GM19452 (cell line): ENCODE measurements at regions not wholly inside any gene's neighbourhood (a gene's known extent, or its start where the extent isn't known, plus 50 kb on each side); places are given as distances from the start of the nearest gene placed in this dataset.
"Not testable (repeated sequence)": the region's sequence is repeated elsewhere in the genome, so short reads cannot be mapped to it uniquely, and the experiment has no call there.

ENCODE experiments used
- ATAC-seq: cut with Tn5 transposase; IDR thresholded peaks from one replicate; pipeline ENCODE4 v1.9.1; 2021; ENCODE audit not compliant: unreplicated experiment

DNA sequence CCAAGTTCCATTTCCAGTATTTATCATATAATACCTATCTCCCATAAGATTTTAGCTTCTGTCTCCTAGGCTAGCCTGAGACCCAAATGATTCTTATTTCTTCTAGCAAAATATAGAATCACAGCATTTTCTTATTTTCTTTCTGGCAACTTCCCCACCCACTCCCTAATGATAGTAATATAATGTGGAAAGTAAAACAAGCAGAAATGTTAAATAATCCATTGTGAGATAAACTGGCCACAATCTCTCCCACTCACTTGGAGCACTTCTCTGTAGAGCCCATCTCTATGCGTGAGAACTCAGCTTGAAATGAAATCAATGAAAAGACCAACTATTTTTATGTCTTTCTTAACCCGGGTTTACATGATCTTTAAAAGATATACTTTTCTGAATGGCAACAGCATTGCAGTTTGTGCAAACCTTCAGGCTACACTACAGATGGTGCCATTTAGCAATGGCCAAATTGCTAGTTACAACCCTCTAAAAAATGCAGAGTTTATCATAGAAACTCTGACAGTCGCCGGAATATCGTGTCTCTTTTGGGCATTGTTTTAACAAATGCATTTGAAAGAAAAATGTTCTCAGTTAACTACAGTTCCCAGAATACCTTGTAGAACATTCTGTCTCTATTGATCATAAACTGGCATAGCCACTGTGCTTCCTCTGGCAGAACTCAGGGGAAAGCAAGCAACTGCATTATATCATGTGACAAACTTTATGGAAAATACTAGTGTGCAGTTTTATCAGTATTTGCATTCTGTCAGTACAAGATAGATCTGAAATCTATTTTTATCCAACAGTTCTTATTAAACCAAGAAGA, 1407.4 kb upstream of the ZEB2 start:
- no peak for ATAC-seq

DNA sequence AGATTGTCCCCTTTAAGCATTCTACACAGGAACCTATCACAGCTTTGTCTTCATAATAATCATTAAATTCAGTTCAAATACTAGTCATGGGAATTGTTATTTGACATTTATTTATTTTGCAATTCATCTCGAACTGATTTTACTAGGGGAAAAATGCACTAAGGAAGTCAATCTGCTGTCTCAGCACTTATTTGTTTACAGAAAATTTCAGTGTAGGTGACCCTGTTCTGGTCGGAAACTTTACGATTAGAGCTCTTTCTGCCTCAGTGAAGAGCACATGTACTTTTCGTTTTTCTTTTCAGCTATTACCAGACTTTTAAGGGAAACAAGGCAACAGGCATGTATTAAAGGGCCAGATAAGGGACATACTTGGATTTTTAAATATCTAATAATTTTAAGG, 1405.7 kb upstream of the ZEB2 start:
- no peak for ATAC-seq

DNA sequence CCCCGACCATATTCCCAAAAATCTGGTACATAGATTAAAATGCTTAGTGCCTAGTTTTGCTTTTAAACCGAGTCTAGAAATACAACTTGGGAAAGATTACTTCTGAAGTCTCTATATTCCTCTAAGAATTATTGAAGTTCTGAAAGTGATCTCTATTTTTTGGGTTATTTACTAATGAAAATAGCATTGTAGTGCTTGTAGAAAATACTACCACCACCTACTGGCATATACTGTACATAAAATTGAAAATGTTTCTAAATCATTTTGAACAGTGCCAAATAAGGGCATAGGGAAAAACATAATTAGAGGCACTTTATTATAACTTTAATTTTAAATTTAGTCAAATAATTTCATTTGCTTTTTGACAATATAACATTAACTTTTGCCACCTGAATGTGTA, 1399.6 kb upstream of the ZEB2 start:
- no peak for ATAC-seq

DNA sequence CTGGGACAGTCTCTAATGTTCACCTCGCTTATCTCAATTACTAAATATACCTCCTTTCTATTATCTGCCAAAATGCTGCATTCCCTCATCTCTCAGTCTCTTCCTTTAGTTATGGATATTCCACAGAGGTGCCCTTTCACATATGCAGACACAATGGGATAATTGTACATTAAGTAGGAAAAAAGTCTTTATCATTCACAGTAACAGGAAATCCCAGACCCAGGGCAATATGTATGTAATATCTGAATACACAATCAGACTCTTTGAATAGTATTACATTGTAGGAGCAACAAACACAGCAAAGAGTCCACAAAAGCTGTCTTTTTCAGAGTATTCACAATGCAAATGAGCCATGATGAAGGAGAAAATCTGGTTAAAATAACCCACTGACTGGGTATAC, 1399.0 kb upstream of the ZEB2 start:
- ATAC-seq = no peak

DNA sequence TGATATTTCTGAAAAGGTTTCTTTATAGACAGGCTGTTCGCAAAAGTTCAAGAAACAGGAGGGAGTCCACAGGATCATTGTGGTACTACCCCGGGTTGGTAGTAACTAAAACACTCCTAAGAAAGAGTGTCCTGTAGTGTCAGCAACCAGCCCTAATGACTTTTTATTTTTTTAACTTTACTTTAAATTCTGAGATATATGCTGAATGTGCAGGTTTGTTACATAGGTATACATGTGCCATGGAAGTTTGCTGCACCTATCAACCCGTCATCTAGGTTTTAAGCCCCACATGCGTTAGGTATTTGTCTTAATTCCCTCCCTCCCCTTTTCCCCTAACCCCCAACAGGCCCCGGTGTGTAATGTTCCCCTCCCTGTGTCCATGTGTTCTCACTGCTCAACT, 1396.9 kb upstream of the ZEB2 start:
- no peak for ATAC-seq

DNA sequence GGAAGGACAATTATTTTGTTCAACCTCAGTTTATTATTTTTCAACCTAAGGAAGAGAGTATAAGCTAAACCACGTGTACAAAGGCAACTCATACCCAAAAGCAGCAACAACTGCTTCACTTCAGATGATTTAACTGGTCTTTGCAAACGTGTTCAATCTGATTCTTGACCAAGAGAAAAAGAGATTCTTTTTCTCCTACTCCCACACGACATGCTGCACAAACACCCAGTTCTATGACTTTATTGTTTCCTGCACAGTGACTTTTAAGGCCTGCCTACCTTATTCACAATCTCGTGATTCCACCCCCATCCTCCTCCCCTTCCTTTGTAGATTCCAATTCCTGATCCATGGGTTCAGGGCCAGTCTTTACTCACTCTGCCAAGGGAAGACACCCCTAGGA, 1394.8 kb upstream of the ZEB2 start:
- no peak for ATAC-seq

DNA sequence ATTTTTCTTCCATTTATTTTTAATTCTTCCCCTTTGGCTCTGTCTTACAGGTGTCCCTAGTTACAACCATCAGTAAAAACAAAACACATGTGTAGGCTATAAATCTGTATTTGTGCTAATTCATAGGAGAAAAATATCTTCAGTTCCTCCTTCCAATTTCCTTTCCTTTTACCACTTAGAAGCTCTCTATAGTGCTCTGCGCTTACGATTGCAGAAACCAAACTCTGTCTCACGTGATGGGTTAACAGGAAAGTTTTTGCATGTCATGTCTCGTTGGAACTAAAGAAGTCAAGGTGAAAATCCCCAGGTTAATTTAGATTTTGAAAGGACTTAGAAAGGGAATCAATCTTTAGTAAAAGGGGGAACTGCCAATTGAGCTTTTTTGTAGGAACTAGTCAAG, 1390.5 kb upstream of the ZEB2 start:
- no peak for ATAC-seq

DNA sequence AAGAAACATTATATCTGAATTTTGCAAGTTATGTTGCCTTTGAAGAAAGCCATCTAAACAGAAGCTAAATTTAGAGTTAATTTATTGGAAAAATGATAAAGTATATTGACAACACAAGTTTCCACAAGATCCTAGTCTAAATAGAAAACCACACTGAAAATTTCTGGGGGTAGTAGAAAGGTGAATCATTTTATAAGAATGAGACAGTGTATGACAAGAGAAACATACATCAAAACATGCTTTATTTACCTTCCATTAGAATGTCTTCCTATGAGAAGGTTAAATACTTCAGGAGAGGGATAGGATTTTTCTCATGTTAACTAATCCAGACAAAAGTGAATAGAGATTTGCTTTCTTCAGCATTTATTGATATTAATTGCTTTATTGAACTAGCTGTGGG, 1389.8 kb upstream of the ZEB2 start:
- no peak for ATAC-seq

DNA sequence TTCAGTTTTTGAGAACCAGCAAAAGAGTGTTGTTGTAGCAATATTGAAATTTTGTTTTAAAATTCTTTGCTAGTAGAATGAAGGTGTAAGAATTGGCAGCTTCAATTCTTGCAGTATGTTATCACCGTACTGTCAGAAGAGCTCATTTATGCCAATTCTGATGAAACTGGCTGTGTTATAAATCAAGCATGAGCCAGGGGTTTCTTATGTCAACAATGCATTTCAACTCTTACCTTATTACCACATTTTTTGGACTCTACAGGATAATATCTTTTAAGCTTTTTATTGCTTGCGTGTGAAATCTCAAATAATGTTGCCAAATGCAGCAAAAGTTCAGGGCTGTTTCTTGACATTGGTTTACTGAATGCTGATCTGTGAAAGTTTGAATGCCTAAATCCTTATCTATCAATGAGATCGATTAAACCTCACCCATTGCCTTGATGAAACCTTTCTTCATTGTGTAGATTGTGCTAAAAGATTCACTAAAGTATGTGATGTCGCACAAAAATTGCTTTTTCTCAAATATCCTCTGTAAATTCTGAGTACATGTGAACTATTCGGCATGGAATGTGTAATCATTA, 1389.3 kb upstream of the ZEB2 start:
- ATAC-seq = no peak

DNA sequence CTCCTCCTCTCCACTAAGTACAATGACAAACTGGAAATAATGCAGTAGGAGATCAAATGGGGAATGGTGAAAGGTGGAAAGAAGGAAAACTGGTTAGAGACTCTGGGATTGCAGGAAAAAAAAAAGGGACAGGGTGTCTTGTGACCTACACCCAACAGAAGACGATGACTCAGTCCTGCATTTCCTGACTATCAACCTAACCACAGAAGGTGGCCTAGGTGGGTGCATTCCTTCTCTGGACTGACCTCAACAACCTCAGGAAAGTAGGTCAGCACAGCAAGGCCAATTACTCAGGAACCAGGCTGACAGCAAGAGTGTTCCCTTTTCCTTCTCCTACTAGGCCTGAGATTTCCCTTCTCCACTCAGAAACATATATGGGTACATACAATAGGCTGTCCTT, 1386.4 kb upstream of the ZEB2 start:
- no peak for ATAC-seq

DNA sequence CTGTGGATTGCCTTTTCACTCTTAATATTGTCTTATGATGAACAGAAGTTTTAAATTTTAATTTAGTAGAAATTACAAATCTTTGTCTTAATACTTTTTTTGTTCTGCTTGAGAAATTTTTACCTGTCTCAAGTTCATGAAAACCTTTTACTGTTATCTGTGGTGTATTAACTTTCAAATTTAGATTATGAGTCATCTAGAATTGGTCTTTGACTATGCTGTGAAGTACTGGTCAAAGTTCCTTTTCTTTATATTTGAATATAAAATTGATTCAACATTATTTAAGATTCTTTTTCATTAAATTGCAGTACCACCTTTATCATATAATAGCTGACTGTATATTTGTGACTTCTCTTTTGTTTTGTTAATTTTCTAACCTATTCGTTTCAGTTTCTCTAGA, 1385.5 kb upstream of the ZEB2 start:
- ATAC-seq = no peak

DNA sequence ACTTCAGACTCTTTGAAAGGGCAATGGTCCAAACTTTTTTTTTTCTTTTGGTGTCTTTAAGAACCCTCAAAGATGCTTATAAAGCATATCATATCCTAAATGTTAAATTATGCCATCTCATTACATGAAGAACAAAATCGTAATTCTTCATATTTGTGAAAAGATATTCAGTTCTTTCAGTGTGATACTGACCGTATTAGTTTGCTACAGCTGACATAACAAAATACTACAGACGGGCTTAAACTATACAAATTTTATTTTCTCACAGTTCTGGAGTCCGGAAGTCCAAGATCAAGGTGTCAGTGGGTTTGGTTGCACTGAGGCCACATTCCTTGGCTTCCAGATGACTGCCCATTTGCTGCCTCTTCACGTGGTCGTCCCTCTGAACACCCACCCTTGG, 1377.2 kb upstream of the ZEB2 start:
- ATAC-seq = no peak

DNA sequence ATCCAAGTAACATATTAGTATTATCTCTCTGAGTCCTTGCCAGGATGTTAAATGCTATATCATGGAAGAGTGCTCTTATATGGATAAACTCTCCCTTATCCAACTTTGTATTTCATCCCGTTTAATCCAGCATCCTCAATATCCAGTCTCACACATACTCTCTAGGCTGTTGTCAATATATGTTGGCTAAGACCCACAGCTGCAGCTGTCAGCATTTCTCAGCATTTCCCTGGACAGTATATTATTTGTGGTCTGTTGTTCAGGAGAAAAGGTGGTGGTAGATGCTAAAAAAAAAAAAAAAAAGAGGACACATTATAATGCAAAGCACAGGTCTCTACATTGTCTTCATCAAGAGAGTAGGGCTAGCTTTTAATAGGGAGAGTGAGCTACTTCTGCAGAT, 1368.0 kb upstream of the ZEB2 start:
- ATAC-seq = no peak

DNA sequence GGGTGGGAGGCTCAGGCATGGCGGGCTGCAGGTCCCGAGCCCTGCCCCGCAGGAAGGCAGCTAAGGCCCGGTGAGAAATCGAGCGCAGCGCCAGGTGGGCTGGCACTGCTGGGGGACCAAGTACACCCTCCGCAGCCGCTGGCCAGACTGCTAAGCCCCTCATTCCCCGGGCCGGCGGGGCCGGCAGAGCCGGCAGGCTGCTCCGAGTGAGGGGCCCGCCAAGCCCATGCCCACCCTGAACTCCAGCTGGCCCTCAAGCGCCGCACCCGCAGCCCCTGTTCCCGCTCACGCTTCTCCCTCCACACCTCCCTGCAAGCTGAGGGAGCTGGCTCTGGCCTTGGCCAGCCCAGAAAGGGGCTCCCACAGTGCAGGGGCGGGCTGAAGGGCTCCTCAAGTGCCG, 1361.1 kb upstream of the ZEB2 start:
- ATAC-seq = not testable (repeated sequence)

DNA sequence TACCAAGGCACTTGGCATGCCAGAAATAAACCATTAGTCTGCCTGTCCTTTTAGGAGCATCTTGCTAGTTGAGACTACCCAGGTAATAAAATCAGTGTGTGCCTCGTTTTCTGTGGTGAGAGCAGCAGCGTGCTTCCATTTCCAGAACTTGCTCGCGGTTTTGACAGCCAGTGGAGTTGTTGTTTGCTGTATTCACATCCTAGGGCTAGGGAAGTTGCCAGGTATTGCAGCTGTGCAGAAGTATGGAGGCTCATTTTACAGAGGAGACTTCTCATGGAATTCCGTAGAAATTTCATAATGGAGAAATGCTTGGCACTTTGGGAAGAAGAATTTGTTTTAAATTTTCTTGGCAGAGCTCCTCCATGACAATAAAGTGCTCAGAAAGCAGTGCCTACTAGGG, 1355.1 kb upstream of the ZEB2 start:
- ATAC-seq = no peak

DNA sequence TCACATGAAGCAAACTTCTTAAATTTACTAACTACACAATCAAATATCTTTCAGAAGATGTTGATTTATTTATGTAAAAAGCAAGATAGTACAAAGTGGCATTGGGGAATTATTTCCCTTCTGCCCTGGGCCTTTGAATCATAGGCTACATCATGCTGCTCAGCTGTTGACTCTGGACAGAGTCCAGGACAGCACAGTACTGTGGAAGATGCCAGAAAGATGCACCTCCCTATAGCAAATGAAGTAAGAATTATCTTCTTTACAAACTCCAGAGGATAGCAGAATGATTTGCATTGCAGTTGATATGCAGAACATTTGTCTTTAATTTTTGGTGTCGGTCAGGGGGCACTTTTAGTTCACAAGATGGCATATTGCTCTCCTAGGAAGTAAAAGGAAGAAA, 1354.5 kb upstream of the ZEB2 start:
- ATAC-seq = no peak

DNA sequence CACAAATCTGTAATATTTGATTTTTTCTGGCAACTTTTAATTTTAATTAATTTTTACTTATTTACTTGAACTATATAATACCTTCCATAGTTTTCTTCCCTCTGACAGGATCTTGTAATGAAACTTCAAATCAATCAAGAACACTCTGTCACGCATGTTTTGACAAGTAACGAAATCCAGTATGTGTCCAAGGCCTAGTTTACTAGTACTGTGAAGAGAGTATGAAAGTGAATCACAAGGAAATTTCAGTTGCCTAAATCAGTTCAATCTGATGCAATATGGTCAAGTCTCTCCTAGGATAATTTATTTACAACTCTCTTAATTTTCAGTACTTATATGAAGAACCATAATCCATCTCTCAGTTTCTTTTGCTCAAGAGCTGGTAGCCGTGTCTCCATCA, 1344.6 kb upstream of the ZEB2 start:
- no peak for ATAC-seq

DNA sequence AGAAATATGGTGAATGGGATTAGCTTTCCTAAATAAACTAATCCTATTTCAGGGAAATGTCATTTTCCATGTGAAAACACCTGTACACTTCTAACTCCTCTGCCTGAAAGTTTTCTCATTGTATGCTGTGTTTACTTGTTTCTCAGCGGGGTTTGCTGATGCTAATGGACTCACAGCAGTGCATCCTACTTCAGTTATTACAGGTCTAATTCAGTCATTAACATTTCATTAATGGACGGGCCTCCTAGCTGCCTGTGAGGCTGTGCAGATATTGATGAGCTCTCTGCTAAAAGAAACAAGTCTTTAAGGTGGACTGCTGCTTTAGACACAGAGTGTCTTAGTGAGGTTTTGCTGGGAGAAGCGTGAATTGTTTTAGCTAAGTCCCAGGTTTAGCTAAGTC, 1342.0 kb upstream of the ZEB2 start:
- no peak for ATAC-seq

DNA sequence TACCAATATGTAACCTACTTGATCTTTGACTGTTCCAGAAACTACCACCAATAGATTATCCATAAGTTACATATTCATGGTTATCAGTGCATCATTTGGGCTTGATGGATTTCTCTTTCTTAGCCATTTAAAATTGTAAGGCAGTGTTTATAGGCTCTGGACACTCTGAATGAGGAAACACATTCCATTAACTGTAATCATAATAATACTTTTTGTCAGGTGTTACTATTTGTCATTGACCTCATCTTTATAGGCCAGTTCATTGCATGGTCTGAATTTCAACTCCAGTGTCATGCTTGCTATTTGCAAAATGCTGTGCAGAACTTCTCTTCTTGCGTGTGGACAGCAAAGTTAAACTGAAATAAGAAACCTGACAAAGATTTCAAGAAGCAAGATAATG, 1340.2 kb upstream of the ZEB2 start:
- ATAC-seq = no peak

DNA sequence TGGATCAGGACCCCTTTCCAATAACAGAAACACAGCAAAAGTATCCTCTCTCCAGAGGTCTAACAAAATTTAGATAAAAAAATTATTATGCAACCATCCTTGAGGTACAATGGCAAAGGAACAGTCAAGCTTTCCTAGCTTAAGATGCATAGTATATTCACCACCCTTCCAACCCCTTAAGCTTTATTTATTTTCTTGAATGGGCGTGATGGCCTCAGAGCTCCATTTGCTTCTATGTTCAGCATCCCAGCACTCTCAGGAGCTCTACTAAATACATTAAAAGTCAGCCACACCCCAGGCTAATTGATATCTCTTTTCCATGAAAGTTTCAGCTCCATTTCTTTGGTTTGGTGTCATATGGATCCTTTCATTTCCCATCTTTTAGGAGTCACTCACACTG, 1335.2 kb upstream of the ZEB2 start:
- no peak for ATAC-seq

DNA sequence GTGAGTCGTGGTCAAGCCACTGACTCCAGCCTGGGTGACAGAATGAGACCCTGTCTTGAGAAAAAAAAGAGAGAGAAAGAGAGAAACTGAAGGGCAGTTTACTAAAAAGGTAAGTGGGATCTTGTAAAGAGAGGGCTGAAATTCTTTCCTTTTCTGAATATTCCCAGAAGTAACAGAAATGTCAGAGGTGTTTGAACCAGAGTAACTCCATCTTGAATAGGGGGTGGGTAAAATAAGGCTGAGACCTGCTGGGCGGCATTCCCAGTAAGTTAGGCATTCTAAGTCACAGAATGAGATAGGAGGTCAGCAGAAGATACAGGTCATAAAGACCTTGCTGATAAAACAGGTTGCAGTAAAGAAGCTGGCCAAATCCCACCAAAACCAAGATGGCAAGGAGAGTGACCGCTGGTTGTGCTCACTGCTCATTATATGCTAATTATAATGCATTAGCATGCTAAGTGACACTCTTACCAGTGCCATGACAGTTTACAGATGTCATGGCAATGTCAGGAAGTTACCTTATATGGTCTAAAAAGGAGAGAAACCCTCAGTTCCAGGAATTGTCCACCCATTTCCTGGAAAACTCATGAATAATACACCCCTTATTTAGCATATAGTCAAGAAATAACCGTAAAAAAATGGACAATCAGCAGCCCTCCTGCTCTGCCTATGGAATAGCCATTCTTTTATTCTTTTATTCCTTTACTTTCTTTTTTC, 1334.3 kb upstream of the ZEB2 start:
- no peak for ATAC-seq

DNA sequence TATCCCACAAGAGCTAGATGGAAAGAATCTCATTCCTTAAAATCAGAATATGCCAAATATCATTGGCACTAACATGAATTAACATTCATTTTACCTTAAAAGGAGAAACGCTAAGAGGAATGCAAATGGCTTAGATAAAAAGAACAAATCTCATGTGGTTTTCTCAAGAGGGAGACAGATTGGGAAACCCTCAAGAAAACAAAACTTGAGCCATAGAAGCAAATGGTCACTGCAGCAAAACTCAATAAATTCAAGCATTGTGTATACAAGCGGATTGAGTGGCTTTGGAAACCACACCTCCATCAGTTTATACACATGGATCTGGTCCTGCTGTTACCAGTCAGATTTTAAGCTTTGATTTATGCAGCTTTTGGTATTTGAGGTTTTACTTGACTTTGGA, 1331.8 kb upstream of the ZEB2 start:
- no peak for ATAC-seq
